NCI-H146 treated with DMSO at 0.1 percent for 48 hours (cell line): ENCODE measurements at regions not wholly inside any gene's neighbourhood (a gene's known extent, or its start where the extent isn't known, plus 50 kb on each side); places are given as distances from the start of the nearest gene placed in this dataset.
"Not testable (repeated sequence)": the region's sequence is repeated elsewhere in the genome, so short reads cannot be mapped to it uniquely, and the experiment has no call there.

Experiments
- DNase-seq: peaks from one replicate; lab custom pipeline; 2025; ENCODE audit not compliant: unreplicated experiment; lab: John Stamatoyannopoulos, UW

DNA sequence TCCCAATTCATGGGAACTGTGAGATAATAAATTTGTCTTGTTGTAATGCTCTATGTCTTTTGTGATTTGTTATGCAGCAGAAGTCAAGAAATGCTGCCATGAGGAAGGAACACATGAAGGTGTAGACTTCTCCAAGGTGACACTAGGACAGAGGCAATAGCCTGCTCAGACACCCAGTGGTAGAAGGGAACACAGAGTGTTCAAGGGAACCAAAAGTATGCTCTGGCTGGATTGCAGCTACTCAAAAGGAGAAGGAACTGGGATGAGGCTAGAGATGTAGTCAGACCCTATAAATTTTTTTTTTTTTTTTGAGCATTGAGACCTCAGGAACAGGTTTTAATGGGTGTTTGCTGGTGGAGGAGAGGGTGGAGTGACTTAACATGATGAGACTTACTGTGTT is 232.5 kb downstream of the PARP8 start:
- no peak for DNase-seq

DNA sequence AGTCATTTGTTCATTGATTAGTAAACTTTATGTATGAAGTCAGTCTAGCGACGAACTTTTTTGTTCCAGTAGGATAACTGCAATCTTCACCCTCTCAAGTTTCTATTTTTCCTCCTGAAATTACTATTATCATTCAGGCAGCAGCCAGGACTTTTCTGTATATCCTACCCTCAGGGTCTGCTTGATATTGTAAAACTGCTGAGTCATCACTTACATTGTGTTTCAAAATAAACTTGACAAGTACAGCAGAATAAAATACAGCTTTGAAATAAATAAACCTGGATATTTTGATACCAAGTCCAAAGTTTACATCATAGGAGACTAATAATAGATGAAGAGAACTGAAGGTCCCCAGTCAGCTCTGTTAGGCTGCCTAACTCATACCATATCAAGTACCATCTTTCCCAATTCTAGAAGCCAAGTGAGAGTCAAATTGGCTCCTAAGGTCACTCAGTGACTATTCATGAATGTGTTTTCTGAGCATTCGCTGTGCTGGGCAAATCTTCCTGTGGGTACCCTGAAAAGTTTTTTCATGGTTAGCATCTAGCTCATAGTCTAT is 234.6 kb downstream of the PARP8 start:
- no peak for DNase-seq

DNA sequence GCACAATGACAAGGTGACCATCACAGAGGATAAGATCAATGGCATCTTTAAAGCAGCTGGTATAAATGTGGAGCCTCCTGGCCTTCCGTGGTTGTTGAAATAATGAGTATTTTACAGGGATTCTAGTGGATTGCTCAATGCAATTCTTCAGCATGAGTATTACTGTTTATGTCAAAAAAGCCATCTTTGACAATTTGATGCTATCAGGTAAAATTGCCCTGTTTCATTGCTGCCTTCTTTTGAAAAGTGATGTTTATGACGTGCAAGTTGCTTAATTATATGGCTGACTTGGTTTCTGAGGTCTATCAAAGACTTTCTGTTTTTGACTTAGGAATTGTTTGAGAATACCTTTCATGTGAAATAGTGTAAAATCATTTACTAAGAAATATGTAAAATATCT is 237.2 kb downstream of the PARP8 start:
- DNase-seq, result no peak

DNA sequence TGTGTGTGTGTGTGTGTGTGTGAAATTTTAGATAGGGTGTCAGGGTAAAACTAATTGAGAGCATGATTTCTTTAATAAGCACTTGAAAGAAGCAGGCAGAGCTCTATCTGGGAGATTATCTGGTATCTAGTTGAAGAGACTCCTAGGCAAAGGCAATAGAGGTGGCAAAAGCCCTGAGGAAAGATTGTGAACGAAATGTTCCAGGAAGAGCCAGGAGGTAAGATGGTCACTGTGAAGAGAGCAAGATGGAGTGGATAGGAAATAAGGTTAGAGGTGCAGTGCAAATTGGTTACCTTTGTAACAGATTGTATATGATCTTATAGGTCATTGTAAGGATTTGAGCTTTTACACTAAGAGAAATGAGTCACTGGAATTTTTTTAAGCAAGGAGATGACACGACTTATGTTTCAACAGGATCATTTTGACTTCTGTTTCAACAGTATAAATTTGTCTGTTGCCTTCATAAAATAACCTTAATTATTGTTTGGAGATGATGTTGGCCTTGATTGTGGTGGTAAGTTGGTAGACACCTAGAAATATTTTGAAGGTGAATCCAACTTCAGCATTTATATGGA is 239.6 kb downstream of the PARP8 start:
- DNase-seq, result no peak

DNA sequence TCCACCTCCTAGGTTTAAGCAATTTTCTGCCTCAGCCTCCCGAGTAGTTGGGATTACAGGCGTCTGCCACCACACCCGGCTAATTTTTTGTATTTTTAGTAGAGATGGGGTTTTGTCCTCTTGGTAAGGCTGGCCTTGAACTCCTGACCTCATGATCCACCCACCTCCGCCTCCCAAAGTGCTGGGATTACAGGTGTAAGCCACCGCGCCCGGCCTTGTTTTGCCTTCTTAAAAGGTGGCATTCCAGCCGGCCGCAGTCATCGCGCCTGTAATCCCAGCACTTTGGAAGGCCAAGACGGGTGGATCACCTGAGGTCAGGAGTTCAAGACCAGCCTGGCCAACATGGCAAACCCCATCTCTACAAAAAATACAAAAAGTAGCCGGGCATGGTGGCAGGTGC is 253.7 kb downstream of the PARP8 start:
- not testable (repeated sequence) for DNase-seq

DNA sequence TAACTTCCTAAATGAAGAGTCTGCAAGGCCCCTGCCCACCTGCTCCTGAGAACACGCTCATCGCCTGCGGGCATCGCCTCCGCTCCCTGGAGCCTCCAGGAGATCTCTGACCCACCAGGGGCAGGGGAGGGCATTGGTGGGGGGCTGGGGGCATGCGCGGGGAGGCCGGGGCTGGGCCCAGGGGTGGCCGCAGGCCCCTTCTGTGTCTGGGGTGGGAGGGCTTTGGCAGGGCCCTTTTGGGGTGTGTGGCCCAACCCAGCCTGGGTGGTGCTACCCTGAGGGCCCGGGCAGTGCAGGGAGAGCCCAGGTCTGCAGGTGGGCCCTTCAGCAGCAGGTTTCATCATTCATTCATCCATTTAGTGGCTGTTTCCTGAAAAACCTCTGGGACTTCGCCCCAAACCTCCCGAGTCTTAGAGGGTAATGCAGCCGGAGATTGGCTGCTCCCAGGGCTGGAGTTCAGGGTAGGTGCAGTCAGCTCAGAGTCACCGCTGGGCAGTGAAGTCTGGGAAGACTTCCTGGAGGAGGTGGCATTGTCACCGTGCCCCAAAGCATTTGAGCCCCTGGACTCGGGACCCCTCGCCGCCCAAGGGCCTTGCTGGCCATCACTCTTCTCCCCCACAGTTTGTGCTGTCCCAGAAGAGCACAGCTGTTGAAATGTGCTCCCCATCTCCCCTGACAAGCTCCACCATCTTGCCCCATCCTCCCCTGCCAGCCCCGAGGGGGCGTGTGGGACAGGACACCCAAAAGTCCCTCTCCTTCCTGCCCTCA is 255.1 kb downstream of the PARP8 start:
- DNase-seq, result no peak

DNA sequence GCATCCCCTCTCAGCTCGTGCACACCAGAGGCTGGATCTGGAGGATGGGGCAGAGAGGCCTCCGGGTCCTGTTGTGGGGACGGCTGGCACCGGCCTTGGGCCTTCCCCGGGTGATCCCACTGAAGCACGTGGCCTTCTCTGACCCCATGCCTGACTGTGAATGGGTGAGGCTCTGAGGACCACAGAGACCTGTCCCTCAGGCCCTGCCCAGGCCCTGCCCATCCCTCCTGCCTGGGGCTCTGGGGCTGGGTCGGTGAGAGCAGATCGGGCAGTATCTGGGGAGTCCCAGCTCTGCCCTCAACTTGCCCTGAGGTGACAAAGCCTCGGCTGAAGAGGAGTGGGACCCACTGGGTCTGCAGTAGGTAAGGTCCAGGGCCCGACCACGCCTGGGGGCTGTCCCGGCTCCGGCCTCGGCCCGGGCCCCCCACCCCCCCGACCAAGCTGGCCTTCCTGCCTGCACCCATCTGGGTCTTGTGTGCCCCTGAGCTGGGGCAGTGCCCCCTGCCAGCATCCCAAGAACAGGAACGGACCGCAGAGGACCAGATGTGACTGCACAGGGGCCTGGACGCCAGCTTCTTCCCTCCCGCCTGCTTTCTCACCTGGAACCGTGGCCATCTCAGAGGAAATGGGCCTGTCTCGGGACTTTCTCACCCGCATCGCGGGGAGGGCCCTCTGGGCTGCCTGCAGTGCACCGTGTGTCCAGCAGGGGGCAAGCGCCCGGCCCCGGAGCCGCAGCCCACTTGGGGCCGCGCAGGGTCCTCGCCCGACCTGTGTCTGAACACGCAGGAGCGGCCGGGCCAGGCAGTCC is 255.9 kb downstream of the PARP8 start:
- not testable (repeated sequence) for DNase-seq

DNA sequence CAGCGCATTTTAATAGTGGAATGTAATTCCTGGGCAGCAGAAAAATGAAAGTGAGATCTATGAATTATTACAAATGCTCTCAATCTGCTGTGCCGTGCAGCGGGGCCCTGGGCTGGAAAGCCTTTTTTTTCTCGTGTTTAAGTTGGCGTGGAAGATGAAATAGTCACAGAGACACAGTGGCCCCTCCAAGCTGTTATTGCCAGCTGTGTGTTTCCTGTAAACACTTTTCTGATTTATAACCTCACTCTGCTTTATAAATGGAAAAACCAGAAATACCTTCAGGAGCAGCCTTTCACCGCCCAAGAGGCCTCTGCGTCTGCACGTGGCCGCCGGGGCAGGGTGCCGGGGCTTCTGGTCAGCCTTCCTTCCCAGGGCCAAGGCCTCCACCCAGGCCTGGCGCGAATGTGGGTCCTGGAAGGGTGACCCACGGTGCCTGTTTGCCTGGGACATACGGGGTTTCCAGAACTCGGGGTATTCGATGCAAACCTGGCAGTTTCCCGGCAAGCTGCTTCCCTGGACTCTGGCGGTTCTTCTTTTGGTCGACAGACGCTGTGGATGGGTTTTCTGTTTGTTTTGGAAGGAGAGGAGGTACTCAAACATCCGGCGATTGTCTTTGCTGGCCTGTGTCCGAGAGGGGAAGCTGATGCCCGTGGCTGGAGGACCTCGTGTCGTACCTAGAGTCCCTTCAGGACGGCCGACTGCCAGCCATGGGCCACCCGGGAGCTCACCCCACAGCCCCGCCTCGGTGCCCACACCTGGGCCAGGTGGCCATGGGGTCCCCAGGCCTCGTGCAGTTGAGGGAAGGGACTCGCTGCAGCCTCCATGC is 256.7 kb downstream of the PARP8 start:
- DNase-seq, result no peak

DNA sequence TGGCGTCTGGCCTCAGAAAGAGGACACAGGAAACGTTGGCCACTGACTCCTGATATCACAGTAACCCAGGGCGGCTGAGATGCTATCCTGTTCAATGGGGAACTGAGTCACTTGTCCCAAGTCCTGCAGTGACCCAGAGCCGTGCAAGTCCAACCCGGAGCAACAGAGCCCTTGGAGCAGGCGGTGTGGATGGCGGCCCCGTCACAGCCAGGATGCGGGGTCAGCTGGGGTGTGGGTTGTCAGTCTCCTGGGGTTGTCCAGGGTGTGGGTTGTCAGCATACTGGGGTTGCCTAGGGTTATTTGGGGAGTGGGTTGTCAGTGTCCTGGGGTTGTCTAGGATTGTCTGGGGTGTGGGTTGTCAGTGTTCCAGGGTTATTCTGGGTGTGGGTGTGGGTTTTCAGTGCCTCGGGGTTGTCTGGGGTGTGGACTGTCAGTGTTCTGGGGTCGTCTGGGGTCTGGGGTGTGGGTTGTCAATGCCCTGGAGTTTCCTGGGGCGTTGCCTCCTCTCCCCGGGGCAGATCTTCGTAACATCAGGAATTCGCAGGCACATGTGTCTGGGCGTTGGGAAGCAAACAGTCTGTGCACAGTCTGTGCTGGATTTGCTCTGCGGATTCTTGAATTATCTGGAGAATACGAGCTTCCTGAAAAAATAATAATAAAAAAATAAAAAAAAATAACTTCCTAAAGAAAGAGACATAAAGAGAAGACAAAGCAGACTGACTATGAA is 257.5 kb downstream of the PARP8 start:
- DNase-seq, result no peak

DNA sequence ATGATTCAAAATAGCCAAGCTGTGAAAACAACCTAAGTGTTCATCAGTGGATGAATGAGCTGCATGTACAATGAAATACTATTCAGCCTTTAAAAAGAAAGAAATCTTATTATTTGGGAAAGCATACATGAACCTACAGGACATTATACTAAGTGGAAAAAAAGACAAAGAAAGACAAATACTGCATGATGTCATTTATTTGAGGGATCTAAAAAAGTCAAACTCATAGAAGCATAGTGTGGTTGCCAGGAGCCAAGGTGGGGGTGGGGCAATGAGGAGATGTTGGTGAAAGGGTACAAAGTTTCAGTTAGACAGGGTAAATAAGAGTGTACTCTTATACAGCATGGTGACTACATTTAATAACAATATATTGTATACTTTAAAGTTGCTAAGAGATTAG is 261.5 kb downstream of the PARP8 start:
- no peak for DNase-seq

DNA sequence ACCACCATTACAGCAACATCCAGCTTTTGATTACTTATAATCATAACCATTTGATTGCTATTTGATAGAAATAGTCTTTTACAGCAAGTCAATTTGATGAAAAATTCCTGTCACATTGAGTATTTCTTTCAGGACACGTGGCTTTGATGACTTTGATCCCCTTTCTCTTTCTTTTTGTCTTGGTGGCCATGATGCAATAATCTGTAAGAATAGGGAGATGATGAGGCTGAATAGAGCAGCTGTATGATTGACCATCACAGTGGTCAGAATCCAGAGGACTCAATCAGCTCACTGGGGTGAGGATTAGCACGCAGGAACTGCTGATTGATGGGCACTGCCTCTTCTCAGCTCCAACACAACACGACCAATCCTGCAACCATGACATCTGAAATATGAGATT is 262.7 kb downstream of the PARP8 start:
- DNase-seq, result no peak

DNA sequence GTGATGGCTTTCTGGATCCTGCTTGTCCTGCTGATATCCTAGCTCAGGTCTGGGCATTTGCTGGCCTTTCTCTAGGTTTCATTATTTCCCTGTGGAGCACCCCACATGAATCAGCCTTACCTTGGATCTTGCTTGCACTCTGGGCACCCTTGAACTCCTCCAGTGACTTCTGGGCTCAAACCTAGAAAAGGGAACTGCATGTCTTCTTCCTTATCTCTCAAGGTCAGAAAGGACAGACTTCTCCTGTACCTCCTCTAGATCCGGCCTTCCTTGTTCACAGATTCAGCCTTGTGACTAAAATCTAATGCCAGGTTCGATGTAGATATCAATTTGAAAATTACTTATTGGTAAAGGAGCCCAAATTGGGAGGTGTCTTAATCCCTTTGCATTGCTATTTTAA is 267.9 kb downstream of the PARP8 start:
- DNase-seq, result no peak

DNA sequence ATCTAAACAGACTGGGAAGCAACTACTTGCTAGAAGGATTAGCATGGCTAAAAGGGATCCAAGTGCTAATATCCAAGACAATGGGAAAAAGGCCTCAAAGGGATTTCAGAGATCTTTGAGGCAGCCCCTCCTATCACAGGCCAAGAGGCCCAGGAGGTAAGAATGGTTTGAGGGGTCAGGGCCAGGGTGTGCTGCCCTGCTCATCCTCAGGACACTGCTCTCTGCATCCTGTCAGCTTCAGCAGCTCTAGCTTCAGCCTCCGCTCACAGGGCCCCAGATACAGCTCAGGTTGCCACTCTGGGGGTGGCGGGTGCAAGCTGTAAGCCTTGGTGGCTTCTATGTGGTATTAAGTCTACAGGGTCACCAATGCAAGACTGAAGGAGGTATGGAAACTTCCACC is 278.7 kb downstream of the PARP8 start:
- DNase-seq, result no peak

DNA sequence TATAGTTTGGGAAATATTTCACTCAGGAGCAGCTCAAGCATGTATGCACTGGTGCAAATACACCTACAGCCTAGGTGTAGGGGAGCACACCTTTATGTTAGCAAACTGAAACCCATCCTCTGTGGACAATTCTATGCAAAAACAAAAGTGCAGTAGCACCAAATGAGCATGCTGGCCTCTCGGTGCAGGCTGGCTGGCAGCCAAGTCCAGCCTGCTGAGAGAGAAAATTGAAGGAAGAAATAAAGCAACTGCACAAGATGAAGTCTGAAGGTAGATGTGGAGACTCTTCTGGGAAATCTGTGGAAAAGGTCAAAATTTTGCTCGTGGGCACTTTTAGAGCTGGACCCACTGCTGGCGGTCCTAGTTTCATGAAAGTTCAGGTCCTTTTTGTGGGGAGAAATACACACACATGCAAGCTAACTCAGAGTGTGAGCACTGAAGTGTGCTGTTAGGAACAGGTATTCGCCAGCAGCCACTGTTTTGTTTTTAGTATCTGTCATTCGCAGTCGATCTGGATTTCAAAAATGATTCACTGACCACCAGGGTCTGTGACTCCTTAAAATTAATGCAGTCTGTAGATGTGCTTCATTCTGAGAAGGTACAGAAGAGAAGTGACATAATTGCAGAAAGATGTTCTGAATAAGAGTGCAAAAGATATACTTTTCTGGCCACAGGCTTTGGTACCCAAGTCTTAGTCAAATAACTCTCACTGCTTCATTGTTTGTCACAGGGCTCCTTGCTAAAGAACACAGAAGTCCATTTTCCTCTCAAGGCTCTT is 281.7 kb downstream of the PARP8 start:
- peak; percentile 33 for DNase-seq

DNA sequence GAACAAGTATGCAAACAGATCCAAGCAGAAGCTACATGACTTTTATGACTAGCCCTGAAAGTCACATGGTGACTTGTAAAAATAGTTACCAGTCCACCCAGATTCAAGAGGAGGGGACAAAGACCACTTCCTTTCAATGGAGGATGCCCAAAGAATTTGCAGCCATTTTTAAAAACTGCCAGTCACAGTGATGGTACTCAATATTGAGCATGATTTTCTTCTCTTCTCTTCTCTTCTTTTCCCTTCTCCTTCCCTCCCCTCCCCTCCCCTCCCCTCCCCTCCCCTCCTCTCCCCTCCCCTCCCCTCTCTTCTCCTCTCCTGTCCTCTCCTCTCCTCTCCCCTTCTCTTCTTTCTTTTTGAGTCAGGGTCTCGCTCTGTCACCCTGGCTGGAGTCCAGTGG is 286.9 kb downstream of the PARP8 start:
- DNase-seq, result no peak

DNA sequence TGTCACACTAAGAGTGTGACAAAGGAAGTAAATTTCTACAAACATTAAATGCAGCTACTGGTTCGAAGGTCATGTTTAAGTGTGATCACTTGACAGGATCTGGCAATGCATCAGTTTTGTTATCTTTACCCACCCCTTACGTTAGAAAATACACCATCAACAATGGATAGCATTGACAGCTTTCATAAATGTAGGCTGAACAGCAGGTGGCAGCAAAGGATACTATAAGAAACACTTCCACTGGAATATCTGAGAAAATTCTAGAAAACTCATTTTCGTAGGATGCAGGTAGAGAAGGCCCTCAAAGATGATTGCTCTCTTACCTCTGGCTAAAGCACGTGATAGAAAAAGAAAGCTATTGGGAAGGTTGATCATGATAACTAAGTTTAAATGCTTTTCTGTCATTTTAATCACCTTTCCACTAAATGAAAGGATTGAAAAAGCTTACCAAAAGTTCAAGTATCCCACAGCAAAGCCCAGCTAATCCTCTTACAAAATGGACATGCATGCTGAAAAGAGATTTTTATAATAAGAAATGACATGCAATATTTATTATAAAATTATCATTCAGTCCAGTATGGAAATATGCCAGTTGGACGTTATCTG is 292.5 kb downstream of the PARP8 start:
- peak; percentile 37 for DNase-seq

DNA sequence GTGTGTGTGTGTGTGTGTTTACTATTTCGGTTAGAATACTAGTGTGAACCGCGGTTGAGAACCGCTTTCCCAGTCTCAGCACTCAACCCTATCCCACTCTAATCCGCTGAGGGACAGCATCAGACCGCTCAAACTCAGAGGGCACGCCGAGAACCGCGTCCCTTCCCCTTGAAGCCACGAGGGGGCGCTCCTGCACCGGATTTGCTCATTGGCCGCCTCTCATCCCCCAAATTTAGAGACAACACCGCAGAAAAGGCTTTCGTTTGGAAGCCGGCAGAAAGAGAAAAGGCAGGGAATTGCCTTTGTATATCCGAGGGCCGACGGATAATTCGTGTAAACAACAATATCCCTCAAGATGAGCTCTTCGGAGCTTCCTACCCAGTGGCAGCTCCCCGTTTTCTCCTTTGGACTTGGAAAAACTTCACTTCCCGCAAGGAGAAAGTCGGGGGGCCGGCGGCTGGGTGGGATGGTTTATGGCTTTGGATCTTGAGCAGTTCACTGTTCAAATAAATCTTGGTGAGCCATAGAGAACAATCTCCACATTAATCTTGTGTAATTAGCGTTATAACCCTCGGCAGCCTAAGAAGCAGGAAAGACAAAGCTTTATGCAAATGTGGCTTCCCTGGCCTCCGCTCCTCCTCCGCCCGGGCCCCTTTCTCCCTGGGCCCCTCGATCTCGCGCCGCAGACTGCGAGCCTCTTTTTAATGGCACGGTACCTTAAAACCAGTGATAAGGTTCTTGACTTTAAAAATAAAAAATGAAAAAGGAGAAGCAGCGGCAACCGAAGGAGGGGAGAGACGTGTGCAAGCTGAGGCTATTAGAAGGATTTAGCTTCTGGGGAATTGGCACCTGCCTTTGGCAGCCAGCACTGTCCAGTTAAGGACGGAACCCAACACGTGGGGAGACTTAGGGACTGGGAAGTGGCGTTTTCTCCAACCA is 296.8 kb downstream of the PARP8 start:
- peak; percentile 88 for DNase-seq
